Hypothalamus (tissue), 51 donors: ENCODE measurements at regions not wholly inside any gene's neighbourhood (a gene's known extent, or its start where the extent isn't known, plus 50 kb on each side); places are given as distances from the start of the nearest gene placed in this dataset.
A peak's percentile ranks its signal among the peaks of the same experiment; 100 is the strongest.

Experiments
- DNase-seq, 51 donors: peaks; one replicate each; lab custom pipeline; 2025; lab: John Stamatoyannopoulos, UW

DNA sequence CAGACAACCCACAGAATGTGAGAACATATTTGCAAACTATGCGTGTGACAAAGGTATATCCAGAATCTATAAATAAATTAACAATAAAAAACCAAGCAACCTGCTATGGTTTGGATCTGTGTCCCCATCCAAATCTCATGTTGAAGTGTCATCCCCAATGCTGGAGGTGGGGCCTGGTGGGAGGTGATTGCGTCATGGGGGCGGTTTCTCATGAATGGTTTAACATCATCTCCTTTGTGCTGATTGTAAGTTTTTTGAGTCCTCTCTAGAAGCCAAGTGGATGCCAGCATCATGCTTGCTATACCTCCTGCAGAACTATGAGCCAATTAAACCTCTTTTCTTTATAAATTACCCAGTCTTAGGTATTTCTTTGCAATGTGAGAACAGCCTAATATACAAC is 335.4 kb downstream of the MAN2A1 start:
- no peak for DNase-seq

DNA sequence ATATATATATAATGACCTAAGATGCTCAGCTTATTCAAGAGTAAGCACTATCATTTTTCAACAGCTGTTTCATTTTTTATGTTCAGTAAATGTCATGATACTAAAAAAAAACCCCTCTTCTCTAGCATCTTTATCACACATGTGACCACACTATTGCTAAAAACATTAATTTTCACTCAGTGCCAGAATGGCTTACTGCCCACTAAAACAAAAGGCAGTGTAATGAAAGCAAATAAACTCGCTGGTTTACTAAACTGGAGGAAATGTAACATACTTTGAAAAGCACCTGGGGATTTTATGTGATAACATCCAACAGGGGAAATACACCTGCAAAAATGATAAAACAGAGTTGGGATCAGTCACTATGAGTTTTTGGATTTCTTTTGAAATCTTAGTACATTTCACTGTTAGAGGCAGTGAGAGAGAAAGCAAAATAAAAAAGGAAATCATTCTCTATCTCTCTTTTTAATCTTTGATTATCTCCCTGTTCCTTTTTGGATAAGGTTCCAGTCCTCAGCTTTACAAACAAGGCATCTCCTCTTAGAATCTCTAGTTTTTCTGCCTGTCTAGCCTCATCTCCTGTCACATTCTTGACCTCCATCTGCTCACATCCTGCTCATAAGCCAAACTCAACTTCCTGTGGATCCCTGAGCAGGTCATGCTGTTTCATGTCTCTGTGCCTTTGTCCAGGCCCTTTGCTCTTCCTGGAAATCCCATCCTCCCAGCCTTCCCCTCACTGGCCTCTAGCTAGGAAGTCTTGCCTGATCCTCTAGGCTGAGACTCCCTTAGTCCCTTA is 338.0 kb downstream of the MAN2A1 start:
- DNase-seq: no peak

DNA sequence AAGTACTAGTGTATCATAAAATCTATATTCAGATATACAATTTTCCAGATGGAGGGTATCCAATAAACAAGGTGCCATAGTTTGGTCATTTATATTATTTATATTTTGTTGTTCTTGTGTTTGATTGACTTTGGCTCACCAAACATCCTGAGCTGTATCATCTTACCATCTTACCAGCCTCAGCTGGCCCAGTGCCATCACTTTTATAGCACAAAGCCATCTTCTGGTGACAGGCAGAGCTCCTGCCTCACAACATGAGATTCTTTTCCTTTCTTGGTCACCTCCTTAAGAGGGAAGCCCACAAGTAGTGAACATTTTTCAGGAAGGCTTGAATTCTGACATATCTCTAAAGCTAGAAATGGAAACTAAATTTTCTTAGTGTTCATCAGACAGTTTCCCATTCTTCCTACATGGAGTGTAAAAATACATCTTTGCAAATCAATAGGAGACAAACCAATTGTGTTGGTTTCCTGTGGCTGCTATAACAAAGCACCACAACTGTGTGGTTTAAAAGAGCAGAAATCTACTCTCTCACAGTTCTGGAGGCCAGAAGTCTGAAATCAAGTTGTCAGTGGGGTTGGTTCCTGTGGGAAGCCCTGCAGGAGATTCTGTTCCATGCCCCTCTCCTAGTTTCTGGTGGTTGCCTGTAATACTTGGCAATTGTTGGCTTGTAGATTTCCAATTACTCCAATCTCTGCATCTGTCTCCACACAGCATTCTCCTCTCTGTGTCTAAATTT is 341.8 kb downstream of the MAN2A1 start:
- DNase-seq: no peak

DNA sequence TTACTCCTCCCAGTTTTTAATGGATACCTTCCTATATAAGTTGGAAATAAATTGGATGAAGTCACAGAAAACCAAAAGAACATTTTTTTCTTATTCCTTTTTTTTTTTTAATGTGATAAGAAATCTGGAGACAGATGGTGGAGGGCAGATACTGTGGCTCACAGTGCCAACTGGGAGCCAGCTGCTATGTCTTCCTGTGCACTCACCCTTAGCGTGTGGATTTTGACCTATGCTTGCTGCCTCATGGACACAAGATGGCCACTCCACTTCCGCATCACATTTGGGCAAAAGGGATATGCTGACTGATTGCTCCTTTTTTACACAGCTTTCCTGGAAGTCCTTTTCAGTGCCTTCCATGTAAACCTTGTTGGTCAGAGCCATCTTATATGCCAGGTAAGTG is 342.6 kb downstream of the MAN2A1 start:
- DNase-seq: no peak

DNA sequence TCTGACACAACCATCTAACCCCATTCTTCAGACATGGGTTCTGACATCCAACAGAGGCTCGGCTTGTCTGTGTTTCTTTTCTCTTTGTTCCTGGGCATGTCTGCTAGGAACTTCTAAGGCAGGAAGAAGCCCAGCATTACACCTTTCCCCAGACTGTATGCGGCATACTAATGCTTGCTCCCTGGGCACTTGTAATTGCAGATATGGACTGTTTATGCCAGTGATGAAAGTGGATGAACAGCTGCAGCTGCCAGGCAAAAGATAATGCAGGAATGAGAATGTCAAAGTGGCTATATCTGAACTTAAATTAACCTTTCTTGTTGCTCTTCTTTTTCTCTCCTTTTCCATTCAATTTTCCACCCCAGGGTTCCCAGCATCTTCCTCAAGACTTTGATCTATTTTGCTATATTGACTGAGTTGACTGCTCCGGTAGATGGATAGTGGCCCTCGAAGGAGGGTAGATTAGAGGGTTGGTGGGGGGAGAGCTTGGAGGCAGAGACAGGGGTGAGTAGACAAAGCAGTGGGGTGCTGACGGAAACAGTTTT is 344.4 kb downstream of the MAN2A1 start:
- no peak for DNase-seq

DNA sequence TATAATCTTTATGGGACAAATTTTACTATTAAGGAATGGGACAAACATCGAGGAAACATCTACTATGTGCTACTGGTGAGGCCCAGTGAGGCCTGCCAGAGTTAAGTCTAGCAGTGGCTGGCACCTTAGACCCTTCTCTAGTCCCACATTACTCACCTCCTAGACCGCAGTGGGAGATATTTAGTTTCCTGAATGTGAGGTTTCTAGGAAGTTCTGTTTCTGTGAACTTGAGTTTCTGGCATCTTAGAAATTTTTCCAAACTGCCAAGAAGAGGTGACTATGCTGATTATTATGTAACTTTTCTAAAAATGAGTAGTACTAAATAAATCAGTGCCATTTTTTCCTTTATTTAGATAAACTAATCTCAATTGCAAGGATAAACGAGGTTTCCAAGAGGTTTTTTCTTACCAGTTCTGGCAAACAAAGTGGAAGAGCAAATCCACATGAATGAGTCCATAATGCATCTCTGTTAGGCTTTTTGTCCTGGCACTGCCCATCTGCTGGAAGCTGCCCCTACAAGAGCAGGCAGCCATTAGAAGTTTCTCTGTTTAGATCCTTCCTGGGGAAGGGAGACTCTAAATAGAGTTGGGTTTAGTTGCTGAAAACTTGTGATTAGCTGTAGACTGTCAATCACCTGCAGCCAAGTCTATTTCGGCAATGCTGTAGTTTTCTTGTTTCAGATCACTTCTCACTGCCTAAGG is 348.7 kb downstream of the MAN2A1 start:
- DNase-seq: no peak

DNA sequence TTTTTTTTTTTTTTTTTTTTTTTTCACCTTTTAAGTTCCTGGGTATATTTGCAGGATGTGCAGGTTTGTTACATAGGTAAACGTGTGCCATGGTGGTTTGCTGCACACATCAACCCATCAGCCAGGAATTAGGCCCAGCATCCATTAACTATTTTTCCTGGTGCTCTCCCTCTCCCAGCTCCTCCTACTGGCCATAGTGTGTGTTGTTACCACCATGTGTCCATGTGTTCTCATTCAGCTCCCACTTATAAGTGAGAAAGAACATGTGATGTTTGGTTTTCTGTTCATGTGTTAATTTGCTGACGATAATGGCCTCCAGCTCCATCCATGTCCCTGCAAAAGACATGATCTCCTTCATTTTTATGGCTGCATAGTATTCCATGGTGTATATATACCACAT is 350.5 kb downstream of the MAN2A1 start:
- no peak for DNase-seq

DNA sequence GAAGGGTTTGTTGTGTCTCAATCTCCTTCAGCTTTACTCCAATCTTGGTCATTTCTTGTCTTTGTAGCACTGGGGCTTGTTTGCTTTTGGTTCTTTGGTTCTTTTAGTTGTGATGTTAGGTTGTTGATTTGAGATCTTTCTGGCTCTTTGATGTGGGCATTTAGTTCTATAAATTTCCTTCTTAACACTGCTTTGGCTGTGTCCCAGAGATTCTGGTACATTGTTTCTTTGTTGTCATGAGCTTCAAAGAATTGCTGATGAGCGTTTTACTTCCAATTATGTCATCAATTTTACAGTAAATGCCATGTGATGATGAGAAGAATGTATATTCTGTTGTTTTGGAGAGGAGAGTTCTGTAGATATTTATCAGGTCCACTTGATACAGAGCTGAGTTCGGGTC is 353.3 kb downstream of the MAN2A1 start:
- no peak for DNase-seq

DNA sequence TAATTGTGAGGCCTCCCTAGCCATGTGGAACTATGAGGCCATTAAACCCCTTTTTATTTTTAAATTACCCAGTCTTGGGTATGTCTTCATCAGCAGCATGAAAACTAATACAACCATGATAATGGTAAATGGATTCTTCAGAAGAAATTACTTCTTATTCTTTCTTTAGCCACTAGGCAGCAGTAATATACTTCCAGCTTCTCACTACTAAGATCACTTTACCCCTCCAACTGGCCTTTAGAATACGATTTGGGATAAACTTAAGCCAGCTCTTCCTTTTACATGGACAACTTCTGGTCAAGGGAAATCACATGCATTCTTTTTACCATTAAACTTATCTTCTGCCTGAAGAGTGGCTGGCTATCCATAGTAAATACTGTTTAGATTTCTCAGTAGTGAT is 355.4 kb downstream of the MAN2A1 start:
- DNase-seq: no peak

DNA sequence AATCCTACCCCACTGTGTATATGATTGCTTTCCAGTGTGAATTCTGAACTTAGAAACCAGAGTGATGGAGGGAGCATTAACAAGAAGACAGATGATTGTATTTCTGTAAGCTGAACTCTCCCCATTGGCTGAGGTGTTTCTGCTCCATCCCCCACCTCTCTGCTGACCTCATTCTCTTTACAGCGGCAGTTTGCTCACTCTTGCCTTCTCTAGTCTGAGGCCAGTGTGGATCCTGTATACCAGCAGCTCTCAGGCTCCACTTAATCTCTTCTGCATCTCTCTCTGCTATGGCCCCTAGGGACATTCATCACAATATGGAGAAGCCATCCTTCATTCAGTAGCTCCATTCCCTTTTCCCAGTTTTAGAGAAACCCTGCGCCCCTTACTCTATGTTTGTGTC is 358.8 kb downstream of the MAN2A1 start:
- DNase-seq: no peak

DNA sequence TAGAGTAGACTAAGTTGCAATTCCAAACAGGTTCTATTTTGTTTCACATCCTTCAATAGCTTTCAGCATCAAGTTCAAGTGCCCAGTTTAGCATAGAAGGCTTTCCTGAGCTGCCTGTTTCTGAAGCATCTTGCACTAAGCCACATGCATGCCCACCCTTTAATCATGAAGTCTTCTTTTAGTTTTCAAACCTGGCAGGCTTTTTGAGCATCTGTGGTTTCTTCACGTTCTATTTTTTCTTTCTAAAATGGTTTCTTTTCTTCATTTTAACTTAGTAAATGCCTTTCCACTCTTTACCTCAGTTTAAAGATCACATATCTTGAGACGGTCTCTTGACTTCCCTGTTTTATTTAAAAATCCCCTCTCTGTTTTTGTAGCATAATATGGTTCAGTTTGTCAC is 360.1 kb downstream of the MAN2A1 start:
- no peak for DNase-seq

DNA sequence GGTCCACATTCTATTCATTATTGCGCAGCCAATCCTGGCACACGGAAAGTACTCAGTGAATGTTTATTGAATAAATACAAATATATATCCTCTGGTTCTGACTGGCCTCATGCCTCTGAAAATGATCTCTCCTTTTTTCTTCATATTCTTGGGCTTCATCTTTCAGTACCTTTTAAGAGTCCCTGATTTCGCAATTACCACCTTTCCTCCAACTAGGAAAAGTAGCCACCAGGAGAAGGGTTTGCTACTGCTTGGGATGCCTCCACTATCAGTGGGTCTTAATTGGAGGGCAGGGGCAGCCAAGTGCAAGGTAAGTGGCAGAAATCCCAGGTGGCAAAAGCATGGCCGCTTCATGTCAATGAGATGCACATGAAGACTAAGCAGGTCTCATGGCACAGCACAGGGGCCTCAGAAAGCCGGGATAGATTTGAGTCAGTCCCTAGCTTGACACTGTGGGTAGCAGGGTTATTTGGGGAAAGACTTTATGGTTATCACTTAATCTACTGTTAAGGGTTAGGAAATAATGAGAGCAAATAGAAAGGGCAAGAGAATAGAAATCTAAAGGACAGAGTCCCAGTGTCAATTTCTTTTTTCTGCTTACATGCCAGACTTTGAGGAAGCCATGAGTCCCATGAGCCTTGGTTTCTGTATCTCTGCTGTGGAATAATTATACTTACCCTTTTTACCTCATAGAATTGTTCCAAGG is 361.1 kb downstream of the MAN2A1 start:
- DNase-seq: no peak

DNA sequence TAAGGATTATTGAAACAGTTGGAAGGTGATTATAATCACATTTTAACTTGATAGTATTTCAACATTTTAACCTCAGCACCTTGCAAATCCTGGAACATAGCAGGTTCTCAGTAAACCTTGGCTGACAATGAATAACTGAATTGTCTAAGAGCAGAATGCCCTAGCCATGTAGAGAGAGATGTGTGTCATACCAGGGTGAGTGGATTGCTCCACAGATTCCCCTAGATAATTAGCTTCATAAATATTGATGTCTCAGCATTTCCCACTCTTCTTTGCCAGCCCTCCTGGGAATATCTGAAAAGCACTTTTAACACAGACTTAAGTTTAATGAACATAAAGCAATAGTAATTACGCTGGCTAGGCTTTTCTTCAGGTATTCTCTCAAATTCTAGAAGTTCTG is 363.5 kb downstream of the MAN2A1 start:
- DNase-seq: no peak

DNA sequence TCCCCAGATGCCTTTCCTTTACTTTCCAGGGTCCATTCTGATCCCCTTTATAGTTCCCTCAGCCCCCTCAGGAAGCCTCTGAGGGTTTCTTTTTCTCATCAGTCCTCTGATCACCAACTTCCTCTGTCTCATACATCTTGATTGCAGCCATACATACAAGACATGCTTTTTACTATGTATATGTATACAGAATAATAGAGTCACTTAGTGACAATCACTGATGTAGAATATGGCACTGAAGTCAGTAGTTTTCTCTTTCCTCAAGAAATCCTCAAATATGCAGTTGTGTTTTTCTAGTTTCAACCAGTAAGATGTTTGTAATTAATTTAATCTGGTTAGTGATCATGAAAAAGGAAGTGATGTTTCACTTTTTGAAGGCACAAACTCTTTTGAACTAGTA is 364.1 kb downstream of the MAN2A1 start:
- DNase-seq: no peak

DNA sequence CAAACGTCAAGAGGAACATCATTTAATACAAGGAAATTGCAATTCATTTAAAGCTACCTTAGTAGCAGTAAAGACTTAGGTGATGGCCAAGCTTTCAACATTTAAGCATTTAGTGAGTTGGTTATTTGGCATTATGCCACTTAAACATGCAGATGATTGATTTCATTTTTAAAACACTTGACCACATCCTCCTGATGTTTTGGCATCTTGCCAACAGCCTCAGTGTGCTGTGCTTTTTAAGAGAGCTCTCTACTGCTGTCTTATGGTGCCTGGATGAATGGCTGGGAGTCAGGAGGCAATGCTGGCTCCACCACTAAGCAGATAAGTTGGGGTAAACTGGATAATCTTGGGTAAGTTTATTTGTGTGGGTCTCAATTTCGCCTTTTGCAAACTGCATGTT is 364.5 kb downstream of the MAN2A1 start:
- DNase-seq: no peak

DNA sequence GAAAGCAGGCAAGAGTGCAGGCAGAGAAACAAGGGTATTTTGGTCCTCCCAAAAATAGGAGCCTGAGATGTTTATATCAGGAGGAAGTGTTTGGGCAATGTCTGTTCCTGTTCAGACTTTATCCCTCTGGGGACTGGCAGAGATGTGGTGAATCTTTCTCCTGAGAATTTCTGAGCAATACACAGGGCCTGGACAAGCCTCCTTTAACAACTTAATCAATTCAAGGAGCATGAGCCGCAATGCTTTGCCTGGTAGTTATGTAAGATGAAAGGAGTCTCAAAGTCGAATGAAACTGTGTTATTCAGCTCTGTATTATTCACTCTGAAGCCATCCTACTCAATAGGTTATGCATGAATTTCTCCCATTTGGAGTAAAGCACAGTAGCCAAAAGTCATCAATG is 365.6 kb downstream of the MAN2A1 start:
- peak in 4 of 51 donors; percentile 6 to 46 (median 32) for DNase-seq

DNA sequence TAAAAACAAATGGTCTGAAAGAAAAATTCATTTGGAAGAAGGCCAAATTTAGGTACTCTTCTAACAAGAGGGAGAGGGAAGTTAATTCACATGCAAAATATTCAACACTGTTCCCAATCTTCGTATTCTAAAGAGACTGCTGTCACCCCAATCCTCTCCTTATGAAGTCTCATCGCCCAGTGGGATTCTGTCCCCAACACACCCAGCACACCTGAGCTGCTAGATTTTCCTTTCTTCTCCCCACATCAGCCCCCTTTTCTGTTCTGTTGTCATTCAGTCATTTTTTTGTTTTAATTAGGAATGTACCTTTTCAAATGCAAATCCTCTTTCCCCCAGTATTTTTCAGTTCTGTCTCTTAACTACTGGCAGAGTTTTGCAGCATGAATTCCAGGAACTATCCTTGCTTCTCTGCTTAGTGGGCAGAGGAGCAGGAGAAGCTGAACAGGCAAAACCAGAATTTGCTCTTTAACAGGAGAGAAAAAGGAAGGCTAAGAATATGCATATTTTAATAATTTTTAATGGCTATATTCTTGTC is 366.9 kb downstream of the MAN2A1 start:
- DNase-seq: no peak

DNA sequence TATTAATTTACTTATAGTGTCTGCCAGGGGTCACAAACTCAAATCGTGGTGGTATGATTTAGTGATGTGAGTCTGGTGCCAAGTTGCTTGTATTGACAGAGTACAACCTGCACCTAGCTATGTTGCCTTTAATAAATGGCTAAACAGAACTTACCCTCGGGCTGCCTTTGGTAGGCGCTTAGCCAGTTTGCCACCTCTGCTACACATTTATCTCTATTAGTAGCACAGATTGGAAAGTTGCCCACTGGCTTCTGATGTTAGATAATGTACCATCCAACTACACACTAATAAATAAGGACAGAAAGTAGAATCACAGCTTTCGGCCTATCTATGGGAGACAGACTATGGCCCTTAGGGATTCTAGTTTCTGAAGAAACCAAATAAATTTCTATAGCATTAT is 368.4 kb downstream of the MAN2A1 start:
- DNase-seq: no peak

DNA sequence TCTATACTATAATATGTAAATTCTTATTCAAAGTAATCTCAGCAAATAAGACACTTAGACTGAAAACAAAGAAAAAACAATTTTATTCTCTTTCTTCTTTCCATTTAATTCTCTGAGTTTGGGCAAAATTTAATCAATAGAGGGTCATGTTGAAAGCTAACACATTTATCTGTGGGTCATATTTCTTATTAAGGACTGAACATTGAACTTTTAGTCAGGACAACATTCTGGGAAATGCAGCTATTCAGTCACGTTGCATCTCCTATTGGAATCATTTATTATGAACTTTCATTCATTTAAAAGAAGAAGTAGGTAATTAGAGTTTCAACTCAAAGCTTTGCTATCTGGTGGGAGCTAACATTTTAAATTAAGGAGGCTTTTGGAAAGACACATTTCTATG is 372.5 kb downstream of the MAN2A1 start:
- no peak for DNase-seq
